GM04504 (cell line): ENCODE measurements at regions not wholly inside any gene's neighbourhood (a gene's known extent, or its start where the extent isn't known, plus 50 kb on each side); places are given as distances from the start of the nearest gene placed in this dataset.
"Not testable (repeated sequence)": the region's sequence is repeated elsewhere in the genome, so short reads cannot be mapped to it uniquely, and the experiment has no call there.

Experiments
- DNase-seq: peaks from one replicate; pipeline ENCODE4 v3.0.0-alpha.2; 2012; ENCODE audit warnings: low read depth

DNA sequence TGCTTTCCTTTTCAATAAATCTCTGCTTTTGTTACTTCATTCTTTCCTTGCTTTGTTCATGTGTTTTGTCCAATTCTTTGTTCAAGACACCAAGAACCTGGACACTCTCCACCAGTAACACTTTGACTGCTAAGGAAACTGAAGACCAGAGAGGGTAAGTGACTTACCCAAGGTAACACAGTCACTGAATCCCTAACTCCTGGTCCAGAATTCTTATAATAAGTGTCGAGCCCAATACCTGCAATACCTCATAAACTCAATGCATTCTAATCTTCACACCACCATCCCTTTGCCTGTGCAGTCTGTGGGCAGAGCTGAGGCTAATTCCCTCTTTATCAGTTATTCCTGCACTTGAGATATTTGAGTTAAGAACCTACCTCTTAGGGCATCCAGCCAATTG is 237.8 kb downstream of the UACA start:
- DNase-seq: no peak

DNA sequence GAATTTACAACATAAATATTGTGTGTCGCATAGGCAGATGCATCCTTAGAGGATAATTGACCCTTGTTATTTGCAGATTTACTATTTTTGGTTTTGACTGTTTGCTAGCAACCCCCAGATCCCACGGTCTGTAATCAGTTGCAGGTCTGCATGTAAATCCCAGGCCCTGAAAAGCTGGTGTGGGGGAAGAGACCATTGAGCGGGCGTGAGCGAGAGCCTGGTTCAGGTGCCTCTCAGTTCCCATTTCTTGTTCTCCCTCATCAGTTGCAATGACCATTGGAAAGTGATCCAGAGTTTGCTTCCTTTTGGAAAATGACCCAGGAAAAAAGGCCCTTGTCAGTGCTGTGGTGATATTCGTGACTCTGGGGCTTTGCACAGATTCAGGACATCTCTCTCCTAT is 238.9 kb downstream of the UACA start:
- DNase-seq: no peak

GRCh38 chr15:70523616-70524015 is 239.7 kb downstream of the UACA start:
- no peak for DNase-seq

DNA sequence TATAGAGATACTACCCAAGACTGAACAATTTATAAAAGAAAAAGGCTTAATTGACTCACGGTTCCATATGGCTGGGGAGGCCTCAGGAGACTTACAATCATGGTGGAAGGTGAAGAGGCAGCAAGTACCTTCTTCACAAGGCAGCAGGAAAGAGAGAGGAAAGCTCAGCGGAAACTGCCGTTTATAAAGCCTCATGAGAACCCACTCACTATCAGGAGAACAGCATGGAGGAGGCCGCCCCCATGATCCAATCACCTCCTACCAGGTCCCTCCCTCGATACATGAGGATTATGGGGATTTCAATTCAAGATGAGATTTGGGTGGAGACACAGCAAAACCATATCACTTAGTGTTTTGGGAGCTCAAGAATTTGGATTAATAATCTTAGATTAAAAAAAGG is 240.2 kb downstream of the UACA start:
- DNase-seq: no peak

DNA sequence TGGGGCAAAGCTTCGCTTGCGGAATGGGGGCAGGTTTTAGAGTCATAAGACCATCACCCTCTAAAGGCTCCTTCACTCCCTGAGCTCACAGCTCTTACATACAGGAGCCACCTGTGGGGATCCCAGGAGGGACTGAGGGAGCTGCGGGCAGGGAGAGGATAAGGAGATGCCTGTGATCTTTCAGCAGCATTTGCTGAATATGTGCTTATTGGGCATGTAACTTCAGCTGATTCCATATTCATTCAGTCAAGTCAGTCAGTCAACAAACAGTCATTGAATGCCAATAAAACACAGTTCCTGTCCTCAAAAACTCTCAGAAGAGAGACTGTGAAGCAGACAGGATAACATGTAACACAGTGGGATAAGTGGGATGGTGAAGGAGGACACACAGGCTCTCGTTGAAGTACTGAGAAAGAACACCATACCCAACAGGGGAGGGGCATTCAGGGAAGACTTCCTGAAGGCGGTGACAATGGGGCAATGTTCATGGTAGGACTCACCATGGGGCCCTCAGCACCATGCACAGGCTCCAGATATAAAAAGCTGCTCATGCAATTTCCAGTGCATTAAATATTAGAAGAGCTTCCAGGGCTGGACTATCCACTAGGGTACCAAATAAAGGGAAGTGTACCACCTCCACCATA is 240.9 kb downstream of the UACA start:
- DNase-seq: no peak

- DNase-seq: no peak
Measured at GRCh38 chr15:70521576-70522322, 241.6 kb downstream of the UACA start.

- DNase-seq: no peak
Measured at GRCh38 chr15:70519616-70520015, 243.7 kb downstream of the UACA start.

DNA sequence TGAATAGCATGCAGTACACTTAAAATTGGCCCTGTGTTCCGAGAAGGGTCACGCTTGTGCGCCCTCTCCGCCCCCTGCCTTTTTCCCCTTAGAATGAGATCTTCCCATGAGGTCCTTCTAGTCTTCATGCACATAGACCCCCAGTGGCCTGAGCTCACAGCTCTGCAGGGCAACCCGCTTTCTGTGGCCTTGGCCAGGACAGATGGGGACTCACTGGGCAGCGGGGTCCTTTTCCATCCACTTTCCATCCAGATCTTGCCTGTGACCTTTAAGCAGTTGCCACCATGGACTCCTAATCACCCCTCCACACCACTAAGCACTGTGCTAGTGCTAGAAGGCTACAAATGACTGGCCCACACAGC is 244.4 kb downstream of the UACA start:
- no peak for DNase-seq

DNA sequence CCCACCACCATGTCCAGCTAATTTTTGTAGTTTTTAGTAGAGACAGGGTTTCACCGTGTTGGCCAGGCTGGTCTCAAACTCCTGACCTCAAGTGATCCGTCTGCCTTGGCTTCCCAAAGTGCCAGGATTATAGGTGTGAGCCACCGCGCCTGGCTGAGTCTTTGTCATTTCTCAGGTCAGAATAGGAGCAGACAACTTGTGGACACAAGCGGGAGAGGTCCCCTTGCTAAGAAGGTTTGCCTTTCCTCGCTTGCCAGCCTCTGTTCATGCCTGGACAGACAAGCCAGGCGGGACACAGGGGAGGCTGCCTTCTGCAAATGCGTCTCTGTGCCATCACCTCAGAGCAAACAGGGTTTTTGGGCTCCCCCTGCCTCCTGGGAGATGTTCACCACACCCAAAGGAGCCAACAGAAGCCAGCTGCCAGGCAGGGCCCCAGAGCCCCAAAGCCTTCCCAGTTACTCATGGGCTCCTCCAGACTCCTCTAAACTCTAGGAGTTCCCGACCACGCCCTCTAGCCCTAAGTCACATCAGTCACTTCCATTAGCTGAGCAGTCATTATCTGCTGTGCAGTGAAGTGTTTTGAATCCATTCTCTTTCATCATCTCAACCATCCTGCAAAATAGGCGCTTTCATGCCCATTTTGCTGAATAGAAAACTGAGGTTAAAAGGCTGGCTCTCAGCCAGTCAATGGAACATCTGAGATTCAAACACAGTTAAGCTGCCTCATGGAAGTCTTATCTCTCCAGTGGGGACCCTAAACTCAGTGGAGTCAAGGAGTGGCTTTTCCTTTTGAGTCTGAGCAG is 245.0 kb downstream of the UACA start:
- DNase-seq: no peak

- no peak for DNase-seq
Measured at GRCh38 chr15:70517194-70517590, 246.2 kb downstream of the UACA start.

DNA sequence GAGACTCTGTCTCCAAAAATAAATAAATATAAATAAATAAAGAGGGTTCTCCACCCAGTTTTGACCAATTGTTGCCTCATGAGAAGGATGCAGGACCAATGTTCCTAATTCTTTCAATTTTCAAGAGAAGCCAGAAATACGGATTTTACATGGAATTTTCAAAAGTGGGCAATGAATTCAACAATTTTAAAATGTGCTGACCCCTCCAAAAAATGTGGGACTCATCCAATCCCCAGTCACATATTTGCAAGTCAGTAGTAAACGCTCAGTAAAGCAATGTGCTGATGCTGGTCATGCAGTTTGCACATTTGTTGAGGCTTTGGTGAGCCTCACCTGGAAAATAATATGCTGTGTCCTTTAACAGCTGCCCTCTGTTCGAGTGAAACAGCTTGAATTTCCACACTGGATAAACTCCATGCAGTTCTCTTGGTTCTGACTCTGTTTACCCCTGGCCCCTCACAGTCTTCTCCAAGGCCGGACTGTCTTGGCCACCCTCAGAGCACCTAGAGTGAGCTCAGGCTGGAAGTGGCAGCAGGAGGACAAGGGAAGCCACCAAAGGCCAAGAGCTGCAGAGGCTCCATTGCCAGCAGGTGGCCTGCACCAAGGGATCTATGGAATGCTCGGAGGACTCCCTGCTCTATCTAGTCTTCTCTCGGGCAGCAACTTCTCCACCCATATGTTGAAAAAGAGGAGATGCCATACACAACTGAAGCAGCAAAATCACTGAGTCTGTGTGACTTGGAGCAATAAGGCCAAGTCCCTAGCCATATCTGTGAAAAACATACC is 246.8 kb downstream of the UACA start:
- no peak for DNase-seq

- DNase-seq: no peak
Measured at GRCh38 chr15:70514251-70514650, 249.1 kb downstream of the UACA start.

- DNase-seq: no peak
Measured at GRCh38 chr15:70513819-70514218, 249.5 kb downstream of the UACA start.

DNA sequence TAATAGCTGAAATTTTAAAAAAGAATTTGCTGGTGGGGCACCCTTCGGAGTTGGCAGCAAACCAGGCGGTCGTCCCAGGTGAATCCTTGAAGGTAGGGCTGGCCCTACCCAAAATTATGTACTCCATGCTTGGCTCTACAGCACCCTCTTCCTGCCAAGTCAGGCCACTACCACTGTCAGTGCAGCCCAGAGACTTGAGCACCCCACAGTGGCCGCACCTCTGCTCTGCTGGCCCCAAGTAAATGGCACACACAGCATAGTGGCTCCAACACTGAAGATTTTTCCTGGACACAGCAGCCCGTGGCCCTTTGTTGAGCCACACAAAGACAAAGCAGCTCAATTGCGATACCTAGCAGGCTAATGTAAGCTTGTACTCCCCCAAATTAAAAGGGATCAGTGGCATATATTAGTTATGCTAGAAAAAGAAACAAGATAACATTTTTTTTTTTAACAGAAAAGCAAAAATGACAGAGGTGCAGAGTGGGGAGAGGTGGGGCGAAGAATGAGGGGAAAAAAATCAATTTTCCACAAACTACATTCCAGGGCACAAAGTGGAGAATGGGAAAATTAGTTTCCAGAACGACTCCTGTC is 250.5 kb downstream of the UACA start:
- no peak for DNase-seq

GRCh38 chr15:70511972-70512587 is 251.3 kb downstream of the UACA start:
- not testable (repeated sequence) for DNase-seq

GRCh38 chr15:70510433-70510832 is 252.9 kb downstream of the UACA start:
- no peak for DNase-seq

DNA sequence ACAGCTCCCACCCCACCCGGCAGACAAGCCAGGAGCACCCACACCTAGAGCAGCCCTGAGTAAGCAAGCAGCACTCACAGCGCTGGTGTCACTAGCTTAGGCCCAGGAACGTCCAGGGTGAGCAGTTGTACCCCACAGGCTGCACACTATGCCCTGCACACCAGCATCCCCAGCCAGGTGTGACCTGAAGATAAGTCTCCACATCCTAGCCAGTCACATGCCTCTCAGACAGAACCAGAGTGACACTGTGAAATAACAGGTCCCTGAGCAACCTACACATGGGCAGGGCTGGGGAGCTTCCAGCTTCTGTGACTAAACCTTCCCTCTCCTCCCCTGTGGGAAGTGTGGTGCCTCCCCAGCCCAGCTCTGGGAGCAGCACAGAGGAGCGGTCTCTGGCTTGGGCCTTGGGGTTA is 253.6 kb downstream of the UACA start:
- no peak for DNase-seq

DNA sequence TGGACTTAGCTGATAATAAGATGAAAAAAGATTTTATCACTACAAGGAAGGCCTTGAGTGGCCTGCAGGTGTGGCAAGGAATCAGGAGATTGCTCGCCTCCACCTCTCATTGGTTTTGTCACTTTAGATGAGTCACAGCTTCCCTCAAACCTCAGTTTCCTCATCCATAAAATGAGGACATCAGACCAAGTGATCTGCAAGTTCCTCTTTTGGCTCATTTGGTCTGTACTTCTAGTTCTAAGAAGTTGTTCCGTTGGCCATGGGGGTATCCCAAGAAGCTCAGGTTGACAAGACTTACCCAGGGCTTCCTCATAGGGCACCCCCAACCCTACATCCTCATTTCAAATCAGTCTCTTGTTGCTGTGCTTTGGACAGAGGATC is 254.1 kb downstream of the UACA start:
- no peak for DNase-seq

DNA sequence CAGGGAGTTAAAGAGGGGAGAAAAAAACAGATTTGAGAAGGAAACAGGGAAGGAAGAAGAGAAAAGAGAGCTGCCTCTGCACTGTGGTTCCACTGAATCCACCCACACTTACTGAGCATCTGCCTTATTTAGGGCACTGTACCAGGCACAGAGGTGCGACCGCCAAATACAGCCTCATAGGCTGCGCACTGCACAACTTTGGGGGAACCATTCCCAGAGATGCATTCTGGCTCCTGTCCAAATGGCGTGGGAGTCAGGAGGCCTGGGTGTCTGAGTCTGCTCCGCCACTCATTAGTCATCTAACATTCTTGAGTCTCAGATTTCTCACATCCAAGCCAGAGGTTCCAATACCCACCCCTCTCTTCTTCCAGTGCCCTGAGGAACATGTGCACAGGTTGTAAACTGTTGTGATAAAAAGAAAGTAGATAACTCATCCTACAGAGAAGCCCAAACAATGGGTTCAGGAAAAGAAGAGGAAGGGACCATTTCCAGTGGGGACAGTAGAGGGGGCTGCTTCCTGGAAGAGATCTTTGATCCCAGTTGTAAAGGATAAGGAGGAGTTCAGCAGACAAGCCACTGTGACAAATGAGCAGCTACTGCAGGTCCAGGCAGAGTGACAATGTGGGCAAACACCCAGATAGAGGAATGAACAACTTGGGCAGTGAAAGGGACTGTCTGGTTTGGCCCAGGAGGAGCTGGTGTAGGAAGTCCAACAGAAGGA is 254.6 kb downstream of the UACA start:
- peak; percentile 52 for DNase-seq

DNA sequence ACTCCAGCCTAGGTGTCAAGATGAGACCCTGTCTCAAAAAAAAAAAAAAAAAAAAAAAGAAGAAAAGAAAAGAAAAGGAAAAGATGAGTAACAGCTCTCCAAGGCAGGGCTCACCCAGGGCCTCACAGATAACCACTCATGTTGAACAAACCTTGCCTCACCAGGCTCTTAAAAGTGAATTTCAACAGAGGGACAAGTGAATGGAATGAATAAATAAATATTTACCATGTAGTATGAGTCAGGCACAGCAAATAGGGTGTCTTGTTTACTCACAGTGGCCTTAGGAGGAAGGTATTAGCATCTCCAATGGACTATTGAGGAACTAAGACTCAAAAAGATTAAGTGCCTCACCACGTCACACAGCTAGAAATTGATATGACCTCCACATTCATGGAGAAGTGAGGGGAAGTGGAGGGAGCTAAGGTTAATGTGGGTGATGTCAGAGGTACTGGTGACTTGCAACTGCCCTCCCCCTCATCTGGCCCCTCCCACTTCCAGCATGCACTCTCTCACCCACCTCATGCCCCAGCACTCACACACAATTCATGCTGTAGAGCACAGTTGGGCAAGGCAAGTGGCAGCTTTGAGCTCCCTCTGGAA is 255.5 kb downstream of the UACA start:
- DNase-seq: no peak
